Erythroblast (primary cell): ENCODE measurements at regions not wholly inside any gene's neighbourhood (a gene's known extent, or its start where the extent isn't known, plus 50 kb on each side); places are given as distances from the start of the nearest gene placed in this dataset.

ENCODE experiments used
- GATA1 ChIP-seq: IDR thresholded peaks from 2 replicates; pipeline ENCODE4 v1.6.1; 2011; ENCODE audit warnings: low read depth, mild to moderate bottlenecking, control low read depth, low read length, moderate library complexity
- POLR2A ChIP-seq: IDR thresholded peaks from 2 replicates; pipeline ENCODE4 v1.6.1; 2011; ENCODE audit warnings: mild to moderate bottlenecking, low read length

- TF ChIP-seq POLR2A (no peak), GATA1 (no peak)
Observed at GRCh38 chr2:234701421-234701820, 204.5 kb upstream of the ARL4C start.
